GM18507 (cell line): ENCODE measurements at regions not wholly inside any gene's neighbourhood (a gene's known extent, or its start where the extent isn't known, plus 50 kb on each side); places are given as distances from the start of the nearest gene placed in this dataset.
"Not testable (repeated sequence)": the region's sequence is repeated elsewhere in the genome, so short reads cannot be mapped to it uniquely, and the experiment has no call there.

Experiments
- DNase-seq: peaks from one replicate; pipeline ENCODE4 v3.0.0; 2011; ENCODE audit warnings: low read depth; ENCODE audit not compliant: insufficient read length; ENCODE audit errors: extremely low spot score
- FAIRE-seq: peaks from 2 replicates; lab custom pipeline; 2011; peaks lifted over from hg19 to GRCh38; lab: Jason Lieb, UNC

- FAIRE-seq (no peak), DNase-seq (no peak)
Measured at GRCh38 chr2:217001740-217002139, 141.9 kb upstream of the TNP1 start.

- DNase-seq = no peak
- FAIRE-seq = no peak
Measured at GRCh38 chr2:217000406-217000805, 140.5 kb upstream of the TNP1 start.

- FAIRE-seq (no peak), DNase-seq (no peak)
Measured at GRCh38 chr2:216996279-216996845, 136.5 kb upstream of the TNP1 start.

GRCh38 chr2:216994353-216994854, 134.5 kb upstream of the TNP1 start:
- DNase-seq (no peak), FAIRE-seq (no peak)

GRCh38 chr2:216992056-216992675, 132.3 kb upstream of the TNP1 start:
- FAIRE-seq (no peak), DNase-seq (no peak)

- DNase-seq (no peak), FAIRE-seq (no peak)
Measured at GRCh38 chr2:216991563-216991962, 131.7 kb upstream of the TNP1 start.

GRCh38 chr2:216989340-216990129, 129.7 kb upstream of the TNP1 start:
- FAIRE-seq = no peak

GRCh38 chr2:216987252-216987821, 127.5 kb upstream of the TNP1 start:
- FAIRE-seq = no peak
- DNase-seq = no peak

More at GRCh38 chr2:216989340-216990129, 129.7 kb upstream of the TNP1 start:
- DNase-seq = no peak

- DNase-seq (no peak), FAIRE-seq (no peak)
Measured at GRCh38 chr2:216985658-216986141, 125.8 kb upstream of the TNP1 start.

- DNase-seq (no peak), FAIRE-seq (no peak)
Measured at GRCh38 chr2:216984937-216985336, 125.1 kb upstream of the TNP1 start.

- FAIRE-seq, DNase-seq: not testable (repeated sequence)
Measured at GRCh38 chr2:216981951-216982350, 122.1 kb upstream of the TNP1 start.

- not testable (repeated sequence) for FAIRE-seq, DNase-seq
Measured at GRCh38 chr2:216980510-216980909, 120.6 kb upstream of the TNP1 start.

GRCh38 chr2:216974321-216975302, 114.7 kb upstream of the TNP1 start:
- DNase-seq = no peak
- FAIRE-seq = no peak

GRCh38 chr2:216971593-216971992, 111.7 kb upstream of the TNP1 start:
- FAIRE-seq (no peak), DNase-seq (no peak)

- DNase-seq (no peak), FAIRE-seq (no peak)
Measured at GRCh38 chr2:216970359-216970915, 110.6 kb upstream of the TNP1 start.

GRCh38 chr2:216967889-216968288, 108.0 kb upstream of the TNP1 start:
- FAIRE-seq = no peak
- no peak for DNase-seq

- DNase-seq = no peak
- no peak for FAIRE-seq
Measured at GRCh38 chr2:216960671-216961268, 100.9 kb upstream of the TNP1 start.

GRCh38 chr2:216959433-216959832, 99.6 kb upstream of the TNP1 start:
- DNase-seq (no peak), FAIRE-seq (no peak)
